Smooth muscle cell (in vitro differentiated cells): ENCODE measurements at regions not wholly inside any gene's neighbourhood (a gene's known extent, or its start where the extent isn't known, plus 50 kb on each side); places are given as distances from the start of the nearest gene placed in this dataset.

Experiments used
- DNase-seq: peaks from one replicate; lab custom pipeline; 2025; ENCODE audit not compliant: unreplicated experiment; lab: John Stamatoyannopoulos, UW
- H2AFZ ChIP-seq: fragments of 200-600 bp; sonication (generic); 2 replicates; pipeline ENCODE4 v1.6.0; 2016; ENCODE audit warnings: antibody characterized with exemption, low read depth, mild to moderate bottlenecking
- H3F3A ChIP-seq: fragments of 200-600 bp; sonication (generic); 2 replicates; pipeline ENCODE4 v1.6.0; 2017; ENCODE audit warnings: antibody characterized with exemption, low read depth
- H3K27ac ChIP-seq: fragments of 200-600 bp; sonication (generic); 2 replicates; pipeline ENCODE4 v1.5.1; 2016; ENCODE audit warnings: low read depth, mild to moderate bottlenecking
- H3K27me3 ChIP-seq: fragments of 200-600 bp; sonication (generic); 2 replicates; pipeline ENCODE4 v1.6.1; 2016; ENCODE audit warnings: low read depth, mild to moderate bottlenecking
- H3K36me3 ChIP-seq: fragments of 200-600 bp; sonication (generic); 2 replicates; pipeline ENCODE4 v1.5.1; 2016; ENCODE audit warnings: low read depth
- H3K4me1 ChIP-seq: fragments of 200-600 bp; sonication (generic); 2 replicates; pipeline ENCODE4 v1.5.1; 2016; ENCODE audit warnings: low read depth
- H3K4me2 ChIP-seq: fragments of 200-600 bp; sonication (generic); 2 replicates; pipeline ENCODE4 v1.6.0; 2016; ENCODE audit warnings: mild to moderate bottlenecking
- H3K4me3 ChIP-seq: fragments of 200-600 bp; sonication (generic); 2 replicates; pipeline ENCODE4 v1.5.1; 2016; ENCODE audit warnings: mild to moderate bottlenecking
- H3K79me2 ChIP-seq: fragments of 200-600 bp; sonication (generic); 2 replicates; pipeline ENCODE4 v1.6.0; 2016; ENCODE audit warnings: low read depth, mild to moderate bottlenecking
- H3K9ac ChIP-seq: fragments of 200-600 bp; sonication (generic); 2 replicates; pipeline ENCODE4 v1.6.0; 2016; ENCODE audit warnings: low read depth
- H3K9me3 ChIP-seq: fragments of 200-600 bp; sonication (generic); replicated peaks from 2 replicates; pipeline ENCODE4 v1.5.1; 2016; ENCODE audit warnings: low read depth
- H4K20me1 ChIP-seq: fragments of 200-600 bp; sonication (generic); 2 replicates; pipeline ENCODE4 v1.6.0; 2016; ENCODE audit warnings: low read depth
- CTCF ChIP-seq: fragments of 200-600 bp; sonication (generic); IDR thresholded peaks from 2 replicates; pipeline ENCODE4 v1.5.1; 2017; ENCODE audit warnings: borderline replicate concordance, mild to moderate bottlenecking, antibody characterized with exemption; ENCODE audit not compliant: insufficient read depth, poor library complexity, severe bottlenecking
- WGBS: methylation state at CpG from one replicate; pipeline ENCODE4 v1.1.7; 2016; ENCODE audit warnings: low lambda C conversion rate; 5-methylcytosine and 5-hydroxymethylcytosine counted together

GRCh38 chr15:77547801-77548588 lies 84.7 kb downstream of the LINGO1 start:
- no peak for DNase-seq

GRCh38 chr15:77546870-77547269 lies 85.8 kb downstream of the LINGO1 start:
- H3K36me3 ChIP-seq, result no peaks in the 10 kb centered on the region
- H4K20me1 ChIP-seq, result no peaks in the 10 kb centered on the region
- DNase-seq, result no peak
- no peak overlapping the region for H3K4me2 ChIP-seq
- no peak overlapping the region for H3K4me3 ChIP-seq
- H3K79me2 ChIP-seq, result no peaks in the 10 kb centered on the region
- no peak overlapping the region for H3K9ac ChIP-seq
- no peaks in the 10 kb centered on the region for H3K9me3 ChIP-seq
- peaks cover 10% of the 10 kb centered on the region for H3F3A ChIP-seq
- H2AFZ ChIP-seq, result no peak overlapping the region
- 76% methylated on average over 1 of the region's 1 CpG for WGBS
- H3K27ac ChIP-seq, result no peak overlapping the region
- TF ChIP-seq CTCF, result no peak
- H3K27me3 ChIP-seq, result no peaks in the 10 kb centered on the region
- H3K4me1 ChIP-seq, result peaks cover 11% of the 10 kb centered on the region

More at GRCh38 chr15:77547801-77548588, 84.7 kb downstream of the LINGO1 start:
- no peak overlapping the region for H3K4me2 ChIP-seq
- peaks cover 10% of the 10 kb centered on the region for H3F3A ChIP-seq
- H3K9me3 ChIP-seq, result no peaks in the 10 kb centered on the region
- no peak overlapping the region for H3K9ac ChIP-seq
- H3K27me3 ChIP-seq, result no peaks in the 10 kb centered on the region
- no peak for TF ChIP-seq CTCF
- no peak overlapping the region for H3K4me3 ChIP-seq
- 83% methylated on average over 18 of the region's 19 CpGs for WGBS
- no peak overlapping the region for H3K27ac ChIP-seq
- no peaks in the 10 kb centered on the region for H3K36me3 ChIP-seq
- H2AFZ ChIP-seq, result no peak overlapping the region
- peaks cover 8% of the 10 kb centered on the region for H3K4me1 ChIP-seq
- H4K20me1 ChIP-seq, result no peaks in the 10 kb centered on the region
- no peaks in the 10 kb centered on the region for H3K79me2 ChIP-seq

- no peaks in the 10 kb centered on the region for H3K36me3 ChIP-seq
- TF ChIP-seq CTCF, result no peak
- peak overlapping the region; percentile 4 for H3K27ac ChIP-seq
- H3K9me3 ChIP-seq, result no peaks in the 10 kb centered on the region
- H4K20me1 ChIP-seq, result no peaks in the 10 kb centered on the region
- DNase-seq, result no peak
- no peak overlapping the region for H3K9ac ChIP-seq
- H3K79me2 ChIP-seq, result no peaks in the 10 kb centered on the region
- peaks cover 16% of the 10 kb centered on the region for H3K4me1 ChIP-seq
- H3F3A ChIP-seq, result peaks cover 6% of the 10 kb centered on the region
- H3K4me2 ChIP-seq, result peak overlapping the region; percentile 48
- no peak overlapping the region for H2AFZ ChIP-seq
- H3K27me3 ChIP-seq, result no peaks in the 10 kb centered on the region
- WGBS, result 0% methylated on average over 4 of the region's 4 CpGs
- H3K4me3 ChIP-seq, result no peak overlapping the region
These were observed 86.6 kb downstream of the LINGO1 start for GRCh38 chr15:77546050-77546501.

GRCh38 chr15:77545058-77545457 lies 87.7 kb downstream of the LINGO1 start:
- WGBS, result 93% methylated on average over 6 of the region's 6 CpGs

More at GRCh38 chr15:77545058-77545457, 87.7 kb downstream of the LINGO1 start:
- Histone ChIP-seq H3K79me2 (no peaks in the 10 kb centered on the region), H2AFZ (no peak overlapping the region), H3K4me1 (peaks cover 15% of the 10 kb centered on the region), H3K36me3 (no peaks in the 10 kb centered on the region), H3K27me3 (no peaks in the 10 kb centered on the region), H3F3A (peaks cover 5% of the 10 kb centered on the region), H3K9ac (no peak overlapping the region), H3K4me2 (no peak overlapping the region), H3K9me3 (no peaks in the 10 kb centered on the region), H3K4me3 (no peak overlapping the region), H3K27ac (no peak overlapping the region), H4K20me1 (no peaks in the 10 kb centered on the region)
- TF ChIP-seq CTCF, result no peak
- DNase-seq, result no peak
